ENCODE measurements at regions not wholly inside any gene's neighbourhood (a gene's known extent, or its start where the extent isn't known, plus 50 kb on each side); places are given as distances from the start of the nearest gene placed in this dataset.

- no peak for TF ChIP-seq POLR2AphosphoS5 (IDR thresholded peaks at IDR 0.05; ENCODE audit: borderline replicate concordance, low read depth, low read length)
- TF ChIP-seq EZH2 (IDR thresholded peaks at IDR 0.05), result no peak
These were observed 762.7 kb downstream of the TLE1 start for GRCh38 chr9:80926611-80927010.
